Gastrocnemius medialis (tissue), 4 donors: ENCODE measurements at regions not wholly inside any gene's neighbourhood (a gene's known extent, or its start where the extent isn't known, plus 50 kb on each side); places are given as distances from the start of the nearest gene placed in this dataset.

Experiments used
- CTCF ChIP-seq, 5 experiments: fragments of 450-650 bp in 3 of 5; fragments of 200-600 bp in 2 of 5; sonication (generic) in 2 of 5; IDR thresholded peaks in 4 of 5; conservative IDR thresholded peaks in 1 of 5; 1 replicate in 4 of 5; 2 replicates in 1 of 5; pipeline ENCODE4 v1.5.1; 2016 to 2019; ENCODE audit warnings: antibody characterized with exemption in 5 of 5, mild to moderate bottlenecking in 3 of 5, moderate library complexity in 3 of 5
- POLR2A ChIP-seq, 2 donors: fragments of 450-650 bp; IDR thresholded peaks; one replicate each; pipeline ENCODE4 v1.6.1; 2017; ENCODE audit warnings: antibody characterized with exemption in 2 of 2, mild to moderate bottlenecking in 2 of 2, moderate library complexity in 2 of 2

GRCh38 chr21:28333578-28334075 is 659.0 kb downstream of the LTN1 start:
- TF ChIP-seq CTCF (IDR thresholded peaks at IDR 0.05 in 4 of 5, conservative IDR thresholded peaks at IDR 0.05 in 1 of 5): no peak
- no peak for TF ChIP-seq POLR2A (IDR thresholded peaks at IDR 0.05)
